ENCODE measurements at regions not wholly inside any gene's neighbourhood (a gene's known extent, or its start where the extent isn't known, plus 50 kb on each side); places are given as distances from the start of the nearest gene placed in this dataset.

DNA sequence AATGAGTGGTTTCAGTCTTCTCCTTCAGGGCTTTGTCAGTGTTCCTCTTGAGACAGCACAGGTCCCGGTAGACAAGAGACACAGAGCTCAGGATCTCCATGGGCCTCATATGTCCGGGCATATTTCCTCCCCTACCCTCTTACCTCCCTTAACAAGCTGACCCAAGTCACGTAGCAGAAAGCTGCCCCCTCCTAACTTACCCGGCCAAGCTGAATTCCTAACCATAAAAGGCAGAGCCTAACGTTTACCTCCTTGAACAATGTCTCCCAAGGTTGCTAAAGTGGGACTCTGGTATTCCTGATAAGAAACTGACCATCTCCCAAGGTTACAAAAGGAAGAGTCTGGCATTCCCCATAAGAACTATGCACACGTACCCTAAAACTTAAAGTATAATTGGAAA lies 182.2 kb upstream of the USP15 start:
- DNase-seq: no peak

- no peak for DNase-seq
These were observed 177.8 kb upstream of the USP15 start for GRCh38 chr12:62082448-62082847.

DNA sequence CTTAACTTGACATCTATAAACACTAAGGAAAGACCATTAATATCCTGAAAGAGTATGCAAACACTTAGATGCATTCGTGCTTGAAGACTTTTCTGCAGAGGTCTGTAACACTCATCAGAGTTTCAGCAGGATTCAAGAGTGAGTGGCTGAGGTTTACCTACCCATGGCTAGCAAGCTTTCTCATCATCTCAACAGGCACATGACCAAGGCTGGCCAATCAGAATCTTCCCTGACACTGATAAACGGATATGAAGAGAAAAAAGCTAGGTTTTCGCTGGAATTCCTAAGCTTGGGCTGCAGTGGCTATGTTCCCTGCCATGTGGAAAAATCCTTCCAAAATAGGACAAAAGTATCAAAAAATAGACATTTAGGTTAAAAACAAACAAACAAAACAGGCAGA lies 162.1 kb upstream of the USP15 start:
- DNase-seq: no peak

GRCh38 chr12:62103748-62104147 lies 156.5 kb upstream of the USP15 start:
- DNase-seq: no peak

GRCh38 chr12:62106547-62107185 lies 153.5 kb upstream of the USP15 start:
- DNase-seq: no peak

DNA sequence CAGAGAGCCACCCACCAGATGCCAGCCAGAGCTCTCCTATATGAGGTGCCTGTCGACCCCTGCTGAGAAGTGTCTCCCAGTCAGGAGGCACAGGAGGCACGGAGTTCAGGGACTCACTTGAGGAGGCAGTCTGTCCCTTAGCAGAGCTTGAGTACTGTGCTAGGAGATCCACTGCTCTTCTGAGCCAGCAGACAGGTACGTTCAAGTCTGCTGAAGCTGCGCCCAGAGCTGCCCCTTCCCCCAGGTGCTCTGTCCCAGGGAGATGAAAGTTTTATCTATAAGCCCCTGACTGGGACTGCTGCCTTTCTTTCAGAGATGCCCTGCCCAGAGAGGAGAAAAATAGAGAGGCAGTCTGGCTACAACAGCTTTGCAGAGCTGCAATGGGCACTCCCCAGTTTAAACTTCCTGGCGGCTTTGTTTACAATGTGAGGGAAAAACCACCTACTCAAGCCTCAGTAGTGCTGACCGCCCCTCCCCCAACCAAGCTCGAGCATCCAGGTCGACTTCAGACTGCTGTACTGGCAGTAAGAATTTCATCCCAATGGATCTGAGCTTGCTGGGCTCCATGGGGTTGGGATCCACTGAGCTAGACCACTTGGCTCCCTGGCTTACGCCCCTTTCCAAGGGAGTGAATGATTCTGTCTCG lies 146.7 kb upstream of the USP15 start:
- DNase-seq: no peak

- DNase-seq: no peak
These were observed 143.2 kb upstream of the USP15 start for GRCh38 chr12:62116986-62117385.

DNA sequence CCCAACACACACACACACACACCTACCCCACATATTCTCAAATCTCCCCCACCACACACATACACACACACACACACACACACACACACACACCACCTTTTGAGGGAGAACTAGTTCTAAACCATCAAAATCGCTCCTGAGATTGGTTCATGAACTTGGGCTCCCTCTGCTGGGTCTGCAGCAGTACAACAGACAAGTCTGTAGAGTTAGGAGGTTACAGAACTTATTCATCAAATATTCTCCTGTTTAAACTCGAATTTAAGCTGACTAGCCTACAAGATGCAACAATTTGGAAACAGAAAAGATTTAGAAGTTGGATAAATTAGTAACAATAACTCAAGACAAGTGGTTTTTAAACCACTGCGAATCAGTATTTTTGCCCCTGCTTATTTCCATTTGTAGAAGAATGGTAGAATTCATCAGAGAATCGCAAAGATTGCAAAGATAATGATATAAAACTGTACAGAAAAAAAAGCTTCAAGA lies 136.4 kb upstream of the USP15 start:
- DNase-seq: peak; percentile 12 to 29

- DNase-seq: no peak
These were observed 132.7 kb upstream of the USP15 start for GRCh38 chr12:62127516-62127915.

GRCh38 chr12:62128175-62128975 lies 131.8 kb upstream of the USP15 start:
- DNase-seq: no peak

DNA sequence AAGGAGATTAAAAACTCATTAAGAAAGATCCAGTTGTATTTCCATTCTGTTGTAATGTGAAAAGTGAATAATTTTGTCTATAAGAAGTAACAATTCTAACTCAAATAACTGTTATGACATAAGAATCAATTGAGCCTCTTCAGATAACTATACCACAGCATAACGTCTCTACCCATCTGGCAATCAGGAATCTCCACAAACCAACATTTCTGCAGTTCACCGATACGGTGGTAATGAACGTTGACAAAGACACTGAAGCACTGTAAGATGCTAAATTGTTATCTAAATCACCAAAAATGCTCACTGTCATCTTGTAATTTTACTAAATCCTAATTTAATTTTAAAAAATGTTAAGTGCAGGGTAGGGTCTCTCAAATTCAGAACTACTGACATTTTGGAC lies 130.9 kb upstream of the USP15 start:
- DNase-seq: no peak

DNA sequence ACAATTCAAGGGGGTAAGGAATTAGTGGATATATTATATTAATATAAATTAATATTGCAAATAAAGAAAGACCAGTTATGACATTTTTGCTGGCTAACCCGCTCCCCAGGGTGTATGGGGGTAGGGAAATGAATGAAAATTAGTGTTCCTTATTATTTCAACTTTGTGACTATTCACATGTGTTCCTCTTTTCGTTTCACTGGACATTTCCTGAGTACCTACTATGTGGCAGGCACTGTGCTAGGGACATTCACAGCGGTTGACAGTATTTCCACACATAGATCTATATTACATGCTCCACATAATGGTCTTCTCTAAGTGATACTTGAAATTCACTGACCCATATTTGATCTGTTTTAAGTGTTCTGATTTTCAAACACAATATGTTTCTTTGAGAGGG lies 129.8 kb upstream of the USP15 start:
- no peak for DNase-seq

GRCh38 chr12:62130834-62131552 lies 129.2 kb upstream of the USP15 start:
- no peak for DNase-seq

DNA sequence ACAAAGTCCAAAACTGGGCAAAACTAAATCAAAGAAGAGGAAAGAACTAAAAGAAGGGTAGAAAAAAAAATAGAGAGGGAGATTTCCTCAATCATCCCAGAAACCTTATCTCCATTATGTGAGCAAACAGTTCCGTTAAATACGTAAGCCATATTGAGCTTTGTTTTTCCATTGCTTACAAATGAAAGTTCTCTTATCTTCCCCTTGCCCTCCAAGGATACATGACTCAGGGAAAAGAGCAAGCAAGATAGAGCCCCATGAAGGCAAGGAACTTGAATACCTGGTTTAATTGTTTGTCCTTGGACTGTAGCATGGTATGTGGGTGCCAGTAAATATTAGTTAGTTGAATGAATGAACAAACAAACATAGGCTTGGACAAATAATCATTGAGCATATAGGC lies 126.8 kb upstream of the USP15 start:
- no peak for DNase-seq

DNA sequence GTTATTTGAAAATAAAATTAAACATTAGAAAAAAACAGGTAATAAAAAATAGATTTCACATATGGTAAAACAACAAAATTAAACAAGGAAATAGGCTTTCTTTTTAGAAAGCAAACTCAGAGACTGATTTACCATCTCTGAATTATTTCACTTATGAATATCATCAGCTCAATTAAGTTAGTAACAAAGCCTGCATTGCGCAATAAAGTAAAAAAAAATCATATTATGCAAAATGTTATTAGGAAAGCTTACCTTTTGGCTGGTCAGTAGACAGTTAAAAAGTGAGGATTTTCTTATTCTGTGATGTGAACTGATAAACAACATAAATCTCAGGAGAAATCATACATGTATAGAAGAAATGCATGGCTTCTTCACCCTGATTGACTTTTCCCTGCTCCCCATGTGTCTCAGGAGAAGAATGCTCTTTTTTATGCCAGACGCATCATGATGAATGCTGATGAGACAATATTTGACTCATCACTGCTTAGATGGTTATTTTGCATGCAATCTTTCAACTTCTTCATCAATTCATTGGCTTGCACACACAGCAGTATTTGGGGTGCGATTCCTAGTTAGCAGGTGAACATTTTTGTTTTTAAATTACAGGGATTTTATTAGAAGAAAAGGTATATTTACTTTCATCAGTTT lies 124.5 kb upstream of the USP15 start:
- DNase-seq: no peak

DNA sequence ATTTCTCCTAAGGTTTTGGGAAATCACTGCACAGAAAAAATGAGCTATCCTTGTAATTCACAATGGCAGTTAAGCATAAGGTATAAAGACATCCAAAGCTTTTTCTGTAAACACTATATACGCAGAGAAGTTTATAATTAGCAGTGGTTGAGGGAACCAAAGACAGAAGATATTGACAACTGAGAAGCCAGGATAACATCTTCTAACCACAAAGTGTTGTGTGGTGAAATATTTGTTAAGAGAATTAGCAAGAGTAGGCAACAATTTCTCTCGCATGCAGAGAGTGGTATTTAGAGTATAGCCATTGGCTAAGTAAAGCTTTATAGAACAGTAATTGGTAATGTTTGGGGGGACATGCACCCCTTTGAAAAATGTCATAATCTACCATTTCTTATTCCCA lies 123.7 kb upstream of the USP15 start:
- no peak for DNase-seq

GRCh38 chr12:62138527-62138926 lies 121.7 kb upstream of the USP15 start:
- DNase-seq: no peak

DNA sequence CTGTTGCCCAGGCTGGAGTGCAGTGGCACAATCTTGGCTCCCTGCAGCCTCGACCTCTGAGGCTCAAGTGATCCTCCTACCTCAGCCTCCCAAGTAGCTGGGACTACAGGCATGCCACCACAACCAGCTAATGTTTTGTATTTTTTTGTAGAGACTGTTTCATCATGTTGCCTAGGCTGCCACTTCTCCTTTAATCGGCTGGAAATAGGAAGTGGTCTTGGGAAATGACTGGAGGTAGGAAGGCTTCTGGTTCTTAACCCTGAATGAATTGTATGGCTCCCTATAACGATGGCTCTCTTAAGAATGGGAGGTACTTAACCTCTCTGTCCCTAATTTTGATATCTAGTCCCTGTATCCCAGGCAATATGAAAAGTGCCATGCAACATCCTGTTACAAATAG lies 113.9 kb upstream of the USP15 start:
- no peak for DNase-seq

GRCh38 chr12:62158013-62158412 lies 102.2 kb upstream of the USP15 start:
- no peak for DNase-seq

GRCh38 chr12:62158461-62159360 lies 101.5 kb upstream of the USP15 start:
- DNase-seq: no peak

DNA sequence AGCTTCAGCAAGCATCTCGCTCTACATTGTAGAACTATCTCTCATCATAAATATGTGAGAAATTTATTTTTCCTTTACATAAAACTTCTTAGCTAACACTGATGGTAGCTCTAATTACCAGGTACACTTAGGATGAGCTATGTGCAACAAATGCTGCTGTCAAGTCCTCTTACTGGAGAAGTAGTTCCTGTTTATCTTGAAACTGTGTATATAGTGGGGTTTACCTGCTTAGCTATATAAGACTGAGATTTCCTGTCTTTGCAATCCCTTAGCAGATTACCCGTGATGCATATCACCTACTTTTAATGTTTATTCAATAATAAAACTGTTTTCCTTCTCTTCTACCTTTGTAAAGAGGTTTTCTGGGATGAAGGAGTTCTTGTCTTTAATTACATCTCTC lies 98.0 kb upstream of the USP15 start:
- DNase-seq: no peak

DNA sequence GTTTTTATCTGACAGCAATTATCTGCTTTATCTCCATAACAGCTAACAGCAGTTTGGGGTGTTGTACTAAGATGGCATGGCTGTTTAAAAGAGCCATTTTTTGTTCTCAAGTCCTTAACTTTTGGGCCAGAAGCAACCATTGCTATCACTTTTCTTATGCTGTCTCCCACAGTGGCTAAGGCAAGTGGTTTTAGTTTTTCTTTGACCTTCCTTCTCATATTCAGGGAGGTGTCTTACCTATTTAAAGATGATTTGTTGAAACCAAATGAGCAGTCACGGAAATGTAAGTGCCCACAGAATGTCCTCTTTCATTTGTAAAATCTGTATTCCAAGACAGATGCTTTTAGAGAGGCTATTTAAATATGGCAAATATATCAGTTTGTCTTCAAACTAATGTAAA lies 96.8 kb upstream of the USP15 start:
- no peak for DNase-seq
